ENCODE measurements at regions not wholly inside any gene's neighbourhood (a gene's known extent, or its start where the extent isn't known, plus 50 kb on each side); places are given as distances from the start of the nearest gene placed in this dataset.

DNA sequence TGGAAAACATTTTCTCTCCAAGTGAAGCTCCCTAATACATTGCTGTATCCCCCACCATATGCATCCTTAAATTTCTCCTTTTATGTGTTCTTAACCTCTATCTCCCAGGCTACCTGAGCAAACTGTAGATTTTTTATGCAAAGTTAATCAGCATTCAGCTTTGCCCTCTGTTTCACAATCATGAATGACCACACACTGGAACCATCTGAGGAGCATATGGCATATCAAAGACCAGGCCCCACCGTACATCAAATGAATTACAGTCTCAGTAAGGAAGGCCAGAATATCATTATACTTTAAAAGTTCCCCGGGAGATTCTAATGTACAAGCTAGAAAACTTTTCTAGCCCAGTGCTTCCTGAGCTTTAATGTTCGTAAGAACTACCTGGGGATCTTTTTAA, 115.5 kb upstream of the NECTIN3 start:
- no peak overlapping the region for H3K4me3 ChIP-seq (ENCODE audit: insufficient read length, low read depth)
- H3K27me3 ChIP-seq (ENCODE audit: insufficient read depth, insufficient read length): no peaks in the 10 kb centered on the region
- no peak for TF ChIP-seq ZNF274 (IDR thresholded peaks at IDR 0.05; ENCODE audit: low read depth, low read length)
- no peak for TF ChIP-seq YY1 (IDR thresholded peaks at IDR 0.05; ENCODE audit: insufficient read depth, insufficient read length)
- TF ChIP-seq SUZ12 (IDR thresholded peaks at IDR 0.05; ENCODE audit: extremely low read depth, insufficient read depth, insufficient read length): no peak
- H3K4me1 ChIP-seq (ENCODE audit: insufficient read depth, insufficient read length): no peaks in the 10 kb centered on the region
- peaks cover 6% of the 10 kb centered on the region; the same call in 1 of the 2 replicates for H3K9me3 ChIP-seq (ENCODE audit: insufficient read depth, low read length)
- DNase-seq (ENCODE audit: low read depth, low spot score): no peak
- no peaks in the 10 kb centered on the region for H3K36me3 ChIP-seq (ENCODE audit: insufficient read depth, insufficient read length, low read length)
- H3K9ac ChIP-seq (ENCODE audit: insufficient read length, low read depth): no peak overlapping the region

DNA sequence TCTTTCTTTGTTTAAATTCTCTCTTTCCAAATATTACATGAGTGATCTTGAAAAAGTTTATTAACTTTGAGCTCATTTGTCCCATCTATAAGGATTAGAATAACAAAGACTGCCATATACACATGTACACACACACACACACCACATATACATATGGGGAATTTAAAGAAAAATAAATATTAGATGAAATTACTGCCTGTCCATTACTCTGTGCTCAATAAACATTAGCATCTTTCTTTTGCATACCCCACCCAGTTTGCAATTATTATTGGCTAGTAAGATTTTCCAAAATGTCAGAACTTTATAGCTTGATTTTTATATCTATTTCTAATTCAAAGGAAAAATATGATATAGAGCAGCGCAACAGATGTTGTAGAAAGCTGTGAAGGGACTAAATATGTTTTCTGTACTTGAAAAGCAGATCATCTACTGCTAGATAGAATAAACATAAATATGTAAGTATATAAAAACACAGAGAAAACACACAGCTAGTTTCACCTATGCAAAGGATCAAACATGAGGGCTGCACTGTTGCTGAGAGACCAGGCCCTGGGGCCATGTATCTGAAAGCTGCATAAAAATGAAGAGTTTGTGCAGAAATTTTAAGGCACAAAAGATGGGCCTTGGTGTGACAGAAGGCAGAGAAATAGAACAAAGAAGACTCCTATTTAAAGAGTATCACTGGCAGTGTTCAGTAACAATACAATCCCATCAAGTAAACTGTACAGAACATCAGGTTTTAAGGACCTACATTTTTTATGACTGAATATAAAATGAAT, 114.2 kb upstream of the NECTIN3 start:
- Histone ChIP-seq H3K4me3 (ENCODE audit: insufficient read length, low read depth) (no peak overlapping the region), H3K27me3 (ENCODE audit: insufficient read depth, insufficient read length) (no peaks in the 10 kb centered on the region)
- DNase-seq (ENCODE audit: low read depth, low spot score): no peak

DNA sequence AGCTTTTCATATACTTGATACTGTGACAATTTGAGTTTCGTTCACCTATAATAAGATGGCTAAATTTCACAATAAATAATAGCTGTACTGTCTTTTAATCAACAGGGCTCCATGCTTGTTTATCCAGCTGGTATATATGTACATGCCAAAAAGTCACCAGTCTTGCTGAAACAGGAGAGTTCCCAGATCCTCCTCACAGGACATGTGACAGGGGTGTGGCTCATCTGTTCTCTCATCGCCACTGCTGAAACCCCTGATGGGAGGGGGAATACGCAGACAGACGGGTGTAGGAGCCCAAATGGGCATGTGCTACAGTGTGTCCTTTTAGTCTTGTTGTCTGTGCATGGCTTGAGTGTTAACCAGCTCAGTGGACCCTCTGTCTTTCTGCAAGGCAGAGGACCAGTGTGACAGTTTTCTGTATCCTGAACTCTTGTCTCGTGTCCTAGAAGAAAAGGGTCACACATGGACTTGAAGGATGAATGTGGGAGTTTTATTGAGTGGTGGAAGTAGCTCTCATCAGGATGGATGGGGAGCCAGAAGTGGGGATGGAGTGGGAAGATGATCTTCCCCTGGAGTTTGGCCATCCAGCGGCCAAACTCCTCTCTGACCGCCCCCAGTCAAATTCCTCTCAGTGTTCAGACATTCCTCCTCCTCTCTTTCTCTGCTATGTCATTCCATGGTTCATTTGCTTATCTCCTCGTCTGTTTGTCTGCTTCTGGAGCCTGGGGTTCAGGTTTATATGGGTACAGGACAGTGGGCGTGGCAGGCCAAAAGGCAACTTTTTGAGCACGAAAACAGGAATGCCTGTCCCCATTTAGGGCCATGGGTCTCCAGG, 113.1 kb upstream of the NECTIN3 start:
- TF ChIP-seq SUZ12 (IDR thresholded peaks at IDR 0.05; ENCODE audit: extremely low read depth, insufficient read depth, insufficient read length) (no peak), ZNF274 (IDR thresholded peaks at IDR 0.05; ENCODE audit: low read depth, low read length) (no peak), YY1 (IDR thresholded peaks at IDR 0.05; ENCODE audit: insufficient read depth, insufficient read length) (no peak)
- H3K36me3 ChIP-seq (ENCODE audit: insufficient read depth, insufficient read length, low read length): no peaks in the 10 kb centered on the region
- H3K4me3 ChIP-seq (ENCODE audit: insufficient read length, low read depth): no peak overlapping the region
- peaks cover 12% of the 10 kb centered on the region; the same call in 1 of the 2 replicates for H3K9me3 ChIP-seq (ENCODE audit: insufficient read depth, low read length)
- H3K27me3 ChIP-seq (ENCODE audit: insufficient read depth, insufficient read length): no peaks in the 10 kb centered on the region
- no peaks in the 10 kb centered on the region for H3K4me1 ChIP-seq (ENCODE audit: insufficient read depth, insufficient read length)
- no peak overlapping the region for H3K9ac ChIP-seq (ENCODE audit: insufficient read length, low read depth)
- no peak for DNase-seq (ENCODE audit: low read depth, low spot score)

More for the DNA sequence above, 114.2 kb upstream of the NECTIN3 start:
- no peak overlapping the region for H3K9ac ChIP-seq (ENCODE audit: insufficient read length, low read depth)
- H3K36me3 ChIP-seq (ENCODE audit: insufficient read depth, insufficient read length, low read length): no peaks in the 10 kb centered on the region
- TF ChIP-seq YY1 (IDR thresholded peaks at IDR 0.05; ENCODE audit: insufficient read depth, insufficient read length) (no peak), SUZ12 (IDR thresholded peaks at IDR 0.05; ENCODE audit: extremely low read depth, insufficient read depth, insufficient read length) (no peak), ZNF274 (IDR thresholded peaks at IDR 0.05; ENCODE audit: low read depth, low read length) (no peak)
- no peaks in the 10 kb centered on the region for H3K4me1 ChIP-seq (ENCODE audit: insufficient read depth, insufficient read length)
- H3K9me3 ChIP-seq (ENCODE audit: insufficient read depth, low read length): peaks cover 5% of the 10 kb centered on the region

- Histone ChIP-seq H3K4me1 (ENCODE audit: insufficient read depth, insufficient read length) (no peaks in the 10 kb centered on the region), H3K9me3 (ENCODE audit: insufficient read depth, low read length) (peaks cover 64% of the 10 kb centered on the region), H3K36me3 (ENCODE audit: insufficient read depth, insufficient read length, low read length) (no peaks in the 10 kb centered on the region), H3K27me3 (ENCODE audit: insufficient read depth, insufficient read length) (no peaks in the 10 kb centered on the region), H3K9ac (ENCODE audit: insufficient read length, low read depth) (no peak overlapping the region), H3K4me3 (ENCODE audit: insufficient read length, low read depth) (no peak overlapping the region)
- DNase-seq (ENCODE audit: low read depth, low spot score): no peak
- no peak for TF ChIP-seq ZNF274 (IDR thresholded peaks at IDR 0.05; ENCODE audit: low read depth, low read length)
- TF ChIP-seq SUZ12 (IDR thresholded peaks at IDR 0.05; ENCODE audit: extremely low read depth, insufficient read depth, insufficient read length): no peak
- no peak for TF ChIP-seq YY1 (IDR thresholded peaks at IDR 0.05; ENCODE audit: insufficient read depth, insufficient read length)
Observed at GRCh38 chr3:110965976-110966375, 105.6 kb upstream of the NECTIN3 start.

DNA sequence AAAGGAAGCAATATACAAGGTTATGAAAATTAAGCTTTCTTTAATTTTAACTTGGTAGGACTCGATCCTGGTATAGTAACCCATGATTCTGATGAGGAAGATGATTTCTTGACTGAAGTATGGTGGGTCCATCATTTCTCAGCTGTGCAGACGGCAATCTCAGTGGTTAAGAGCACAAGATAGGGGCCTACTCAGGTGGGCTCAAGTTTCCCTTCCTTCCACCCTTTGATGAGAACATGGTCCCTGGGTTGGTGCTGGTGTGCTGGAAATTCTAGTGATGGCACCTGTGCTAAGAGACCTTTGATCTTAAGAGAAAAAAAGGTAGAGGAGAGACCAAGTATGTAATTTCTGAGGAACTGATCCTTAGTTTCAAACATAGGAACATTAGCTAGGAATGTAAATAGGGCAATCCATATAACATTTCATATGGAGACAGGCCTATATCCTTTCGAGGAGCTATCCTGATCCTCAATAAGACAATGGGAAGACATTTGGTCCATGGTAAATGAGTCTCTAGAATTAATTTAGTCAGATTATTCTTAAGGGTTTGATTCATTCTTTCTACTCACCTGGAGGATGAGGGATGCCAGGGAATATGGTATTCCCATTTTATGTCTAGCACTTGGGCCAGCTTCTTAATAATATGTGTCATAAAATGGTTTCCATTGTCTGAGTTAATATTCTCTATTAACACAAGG, 104.5 kb upstream of the NECTIN3 start:
- Histone ChIP-seq H3K27me3 (ENCODE audit: insufficient read depth, insufficient read length) (no peaks in the 10 kb centered on the region), H3K9me3 (ENCODE audit: insufficient read depth, low read length) (peaks cover 71% of the 10 kb centered on the region), H3K4me3 (ENCODE audit: insufficient read length, low read depth) (no peak overlapping the region), H3K9ac (ENCODE audit: insufficient read length, low read depth) (no peak overlapping the region), H3K4me1 (ENCODE audit: insufficient read depth, insufficient read length) (no peaks in the 10 kb centered on the region), H3K36me3 (ENCODE audit: insufficient read depth, insufficient read length, low read length) (no peaks in the 10 kb centered on the region)
- no peak for DNase-seq (ENCODE audit: low read depth, low spot score)
- TF ChIP-seq YY1 (IDR thresholded peaks at IDR 0.05; ENCODE audit: insufficient read depth, insufficient read length) (no peak), SUZ12 (IDR thresholded peaks at IDR 0.05; ENCODE audit: extremely low read depth, insufficient read depth, insufficient read length) (no peak), ZNF274 (IDR thresholded peaks at IDR 0.05; ENCODE audit: low read depth, low read length) (no peak)

DNA sequence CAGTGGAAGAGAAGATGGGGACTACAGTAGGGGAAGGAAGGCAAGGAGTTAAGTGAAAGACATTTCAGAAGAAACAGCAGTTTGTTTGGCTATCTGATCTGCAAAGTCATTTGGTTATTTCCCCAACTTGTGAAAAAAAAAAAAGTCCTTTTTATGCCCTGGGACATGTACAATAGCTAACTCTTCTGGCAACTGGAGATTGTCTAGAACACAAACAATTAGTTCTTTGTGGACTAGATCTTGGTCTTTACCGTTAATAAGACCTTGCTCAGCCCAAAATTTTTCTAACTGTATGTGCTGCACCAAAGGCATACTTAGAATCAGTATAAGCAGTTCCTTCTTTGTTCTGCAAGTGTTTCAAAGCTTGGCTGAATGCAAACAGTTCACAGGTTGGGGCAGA, 103.5 kb upstream of the NECTIN3 start:
- H3K4me3 ChIP-seq (ENCODE audit: insufficient read length, low read depth): no peak overlapping the region
- peaks cover 63% of the 10 kb centered on the region for H3K9me3 ChIP-seq (ENCODE audit: insufficient read depth, low read length)
- H3K9ac ChIP-seq (ENCODE audit: insufficient read length, low read depth): no peak overlapping the region
- no peak for TF ChIP-seq SUZ12 (IDR thresholded peaks at IDR 0.05; ENCODE audit: extremely low read depth, insufficient read depth, insufficient read length)
- no peak for TF ChIP-seq ZNF274 (IDR thresholded peaks at IDR 0.05; ENCODE audit: low read depth, low read length)
- no peak for TF ChIP-seq YY1 (IDR thresholded peaks at IDR 0.05; ENCODE audit: insufficient read depth, insufficient read length)
- no peak for DNase-seq (ENCODE audit: low read depth, low spot score)
- no peaks in the 10 kb centered on the region for H3K36me3 ChIP-seq (ENCODE audit: insufficient read depth, insufficient read length, low read length)
- H3K27me3 ChIP-seq (ENCODE audit: insufficient read depth, insufficient read length): no peaks in the 10 kb centered on the region
- no peaks in the 10 kb centered on the region for H3K4me1 ChIP-seq (ENCODE audit: insufficient read depth, insufficient read length)

Measured in NT2/D1 (cell line).